ENCODE measurements at regions not wholly inside any gene's neighbourhood (a gene's known extent, or its start where the extent isn't known, plus 50 kb on each side); places are given as distances from the start of the nearest gene placed in this dataset.

DNA sequence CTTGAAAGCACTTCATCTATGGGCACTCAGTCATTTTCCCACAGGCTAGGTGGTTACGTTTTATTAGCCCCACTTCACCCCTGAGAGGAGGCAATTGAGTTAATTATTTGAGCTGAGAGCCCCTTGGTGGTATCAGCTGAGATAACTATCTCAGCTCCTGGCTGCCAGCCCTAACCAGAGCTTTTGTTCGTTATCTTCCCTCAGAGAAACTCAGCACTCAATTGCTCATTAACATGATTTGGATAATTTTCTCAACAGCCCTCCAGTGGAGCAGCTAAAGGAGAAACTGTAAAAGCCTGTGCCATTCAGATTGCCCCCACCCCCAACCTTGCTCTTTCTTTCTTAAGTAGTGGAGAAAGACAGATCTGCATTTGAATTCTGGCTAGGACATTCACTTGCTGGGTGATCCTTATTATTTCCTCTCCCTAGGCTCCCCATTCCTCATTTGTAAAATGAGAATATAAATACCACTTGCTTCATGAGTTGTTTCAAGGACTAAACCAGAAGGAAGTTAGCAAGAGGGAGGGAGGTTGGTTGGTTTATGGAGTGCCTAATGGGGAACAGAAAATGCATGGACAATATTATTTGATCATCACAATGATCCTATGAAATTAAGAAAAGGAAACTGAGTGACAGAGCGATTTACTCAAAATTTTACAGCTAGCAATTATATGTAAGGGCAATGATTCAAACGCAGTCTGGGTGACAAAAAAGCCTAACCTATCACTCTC, 218.7 kb upstream of the FGGY start:
- Mint-ChIP-seq H3K4me1 (peaks cover 5% of the 10 kb centered on the region), H3K4me3 (no peak overlapping the region), H3K27me3 (no peaks in the 10 kb centered on the region), H3K27ac (peak overlapping the region in 1 of 2 donors; percentile 71), H3K9me3 (no peaks in the 10 kb centered on the region)
- no peak for ATAC-seq
- no peak for DNase-seq

DNA sequence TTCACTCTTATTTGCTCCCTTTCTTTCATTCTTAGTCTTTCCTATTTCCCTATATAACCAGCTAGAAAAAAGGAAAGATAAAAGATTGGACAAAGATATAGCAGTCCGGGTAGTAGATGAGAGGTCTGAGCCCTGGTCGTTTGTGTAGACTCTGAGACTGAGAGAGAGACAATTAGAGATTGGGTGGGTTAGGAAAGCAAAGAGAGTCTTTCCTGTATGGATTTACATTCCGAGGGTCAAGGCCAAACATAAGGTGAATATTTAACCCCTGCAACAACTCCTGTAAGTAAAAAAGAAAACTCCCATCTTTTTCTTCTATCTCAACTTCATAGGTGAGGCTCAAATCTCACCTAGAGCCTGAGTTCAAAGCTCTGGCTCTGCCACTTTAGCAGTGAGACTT, 218.0 kb upstream of the FGGY start:
- Mint-ChIP-seq H3K27ac (no peak overlapping the region), H3K4me3 (no peak overlapping the region), H3K9me3 (no peaks in the 10 kb centered on the region), H3K27me3 (no peaks in the 10 kb centered on the region), H3K4me1 (peaks cover 6% of the 10 kb centered on the region)
- no peak for ATAC-seq
- DNase-seq, result no peak

DNA sequence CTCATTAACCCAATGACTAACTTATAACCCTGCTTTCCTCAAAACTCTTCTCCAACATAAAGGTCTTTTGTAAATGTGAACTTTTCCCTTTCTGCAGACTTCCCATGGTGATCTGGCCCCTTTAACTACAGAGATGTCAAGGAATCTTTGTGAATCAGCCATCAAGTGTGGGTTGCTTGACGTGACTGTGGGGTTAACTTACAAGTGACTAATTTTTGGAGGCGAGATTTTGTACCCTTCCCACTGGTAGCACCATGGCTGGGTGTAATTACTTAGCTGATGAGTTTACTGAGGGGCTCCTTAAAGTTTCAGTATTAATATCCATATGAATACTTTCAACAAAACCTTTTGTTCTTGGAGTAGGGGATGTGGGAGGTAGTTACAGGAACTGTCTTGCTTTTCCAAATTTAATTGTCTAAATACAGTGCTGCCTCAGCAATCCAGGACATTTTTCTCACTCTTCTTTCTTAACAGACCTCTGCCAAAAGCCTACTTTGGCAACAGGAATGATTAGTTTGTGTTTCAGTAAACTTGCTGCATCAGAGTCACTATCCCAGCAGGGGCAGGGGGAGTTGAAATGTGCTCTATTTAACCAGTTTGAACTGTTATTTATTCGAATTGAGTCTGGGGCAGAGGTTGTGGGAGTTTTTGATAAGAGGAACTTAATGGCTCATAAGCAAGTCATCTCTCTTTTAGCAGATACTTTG, 217.3 kb upstream of the FGGY start:
- peak; percentile 80 for ATAC-seq
- Mint-ChIP-seq H3K27me3 (no peaks in the 10 kb centered on the region), H3K27ac (no peak overlapping the region), H3K4me1 (peaks cover 13% of the 10 kb centered on the region), H3K9me3 (no peaks in the 10 kb centered on the region), H3K4me3 (no peak overlapping the region)
- DNase-seq, result no peak

DNA sequence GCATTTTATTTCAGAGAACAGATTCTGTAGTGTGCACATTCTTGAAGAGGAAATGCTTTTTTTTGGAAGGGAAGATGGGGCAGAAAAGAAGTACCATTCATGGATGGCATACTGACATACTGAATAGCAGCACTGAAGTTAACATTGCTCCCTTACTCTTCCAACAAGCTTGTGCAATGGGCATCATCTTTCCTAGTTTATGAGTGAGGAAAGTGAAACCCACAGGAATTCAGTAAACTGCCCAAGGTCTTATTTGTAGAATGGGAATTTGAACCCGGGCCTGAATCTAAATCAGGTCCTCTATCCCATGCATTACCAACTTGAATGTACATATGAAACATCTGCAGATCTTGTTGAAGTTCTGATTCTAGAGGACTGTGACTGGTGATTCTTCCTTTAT, 215.7 kb upstream of the FGGY start:
- DNase-seq (no peak), ATAC-seq (no peak)
- H3K27ac Mint-ChIP-seq, result no peak overlapping the region
- no peak overlapping the region for H3K4me3 Mint-ChIP-seq
- H3K4me1 Mint-ChIP-seq, result peaks cover 15% of the 10 kb centered on the region
- no peaks in the 10 kb centered on the region for H3K27me3 Mint-ChIP-seq
- H3K9me3 Mint-ChIP-seq, result no peaks in the 10 kb centered on the region

DNA sequence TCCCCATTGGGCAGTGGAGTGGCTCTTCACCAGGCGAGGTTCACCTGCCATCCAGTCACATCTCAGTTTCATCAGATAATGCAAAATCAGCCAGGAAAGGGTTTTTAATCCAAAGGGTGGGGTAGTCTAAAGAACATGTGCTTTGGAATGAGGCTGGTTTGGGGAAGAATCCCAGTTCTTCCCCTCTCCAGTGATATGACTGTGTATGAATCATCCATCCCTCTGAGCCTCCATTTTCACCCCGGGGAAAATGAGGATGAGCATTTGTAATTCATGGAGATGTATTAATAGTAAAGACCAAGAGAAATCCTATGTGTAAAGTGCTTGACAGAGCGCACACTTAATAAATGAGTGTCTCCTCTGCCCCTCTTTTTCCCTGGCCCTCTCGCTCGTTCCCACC, 215.1 kb upstream of the FGGY start:
- Mint-ChIP-seq H3K9me3 (no peaks in the 10 kb centered on the region), H3K27me3 (no peaks in the 10 kb centered on the region), H3K4me1 (peaks cover 12% of the 10 kb centered on the region), H3K27ac (no peak overlapping the region), H3K4me3 (no peak overlapping the region)
- ATAC-seq (no peak), DNase-seq (no peak)

DNA sequence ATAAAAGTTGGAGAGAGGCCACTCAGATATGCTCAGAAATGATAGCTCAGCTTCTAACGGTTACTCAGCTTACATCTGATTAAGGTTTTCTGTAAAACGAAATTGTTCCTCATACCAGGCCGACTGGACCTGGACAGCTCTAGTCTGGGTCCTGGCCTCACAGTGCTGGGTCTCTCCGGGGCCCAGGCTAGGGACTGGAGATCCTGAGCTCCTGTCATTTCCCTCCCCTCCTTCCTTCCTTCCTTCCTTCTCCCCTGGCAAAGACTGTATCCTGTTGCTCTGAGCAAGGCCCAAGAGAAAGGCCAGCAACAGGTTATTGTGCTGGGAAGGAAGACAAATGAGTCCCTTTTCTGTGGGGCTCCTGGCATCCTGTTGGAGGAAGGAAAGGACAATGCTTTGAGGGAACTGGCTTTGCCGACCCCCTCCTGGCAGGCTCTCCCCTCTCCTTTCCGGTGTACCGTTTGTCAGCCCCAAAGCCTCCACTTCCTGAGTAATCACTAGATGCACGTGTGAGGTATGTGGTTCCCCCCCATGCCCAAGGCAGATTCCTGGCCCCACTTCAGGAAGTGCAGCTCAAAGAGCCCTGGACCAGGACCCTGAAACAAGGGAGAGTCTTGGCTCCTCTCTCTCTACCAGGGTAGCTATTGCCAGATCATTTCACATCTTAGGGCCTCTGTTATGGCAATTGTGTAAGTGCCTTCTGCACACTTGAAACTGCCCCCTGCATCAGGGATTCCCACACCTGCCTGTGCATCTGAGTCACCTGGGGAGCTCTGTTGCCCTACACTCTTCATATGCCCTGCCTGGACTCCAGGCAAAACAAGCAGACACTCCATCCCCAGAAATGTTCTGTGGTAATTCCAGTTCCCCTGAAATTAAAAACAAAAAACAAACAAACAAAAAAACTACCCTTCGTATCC, 212.7 kb upstream of the FGGY start:
- H3K27me3 Mint-ChIP-seq, result no peaks in the 10 kb centered on the region
- H3K4me1 Mint-ChIP-seq, result peaks cover 10% of the 10 kb centered on the region
- peak overlapping the region in 1 of 2 donors; percentile 34 for H3K4me3 Mint-ChIP-seq
- no peaks in the 10 kb centered on the region for H3K9me3 Mint-ChIP-seq
- peak overlapping the region; percentile 55 to 92 for H3K27ac Mint-ChIP-seq
- DNase-seq, result peak in 1 of 2 donors; percentile 5
- peak; percentile 42 for ATAC-seq

DNA sequence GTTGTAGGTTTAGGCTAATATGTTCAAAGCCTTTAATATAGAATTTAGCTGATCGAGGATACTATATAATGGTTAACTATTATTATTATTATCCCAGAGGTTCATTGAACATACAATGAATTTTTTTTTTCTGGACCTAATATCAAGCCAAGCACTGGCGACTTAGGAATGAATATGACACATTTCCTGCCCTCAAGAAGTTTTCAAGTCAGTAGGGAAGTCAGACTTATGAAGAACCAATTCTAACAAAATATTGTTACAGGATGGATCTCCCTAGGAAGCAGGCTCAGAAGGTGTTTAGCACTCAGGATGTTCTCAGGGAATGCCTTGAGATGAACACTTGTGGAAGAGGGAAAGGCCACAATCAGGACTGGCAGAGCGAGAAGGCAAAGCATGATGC, 211.8 kb upstream of the FGGY start:
- H3K27me3 Mint-ChIP-seq, result no peaks in the 10 kb centered on the region
- H3K27ac Mint-ChIP-seq, result no peak overlapping the region
- H3K4me1 Mint-ChIP-seq, result peaks cover 10% of the 10 kb centered on the region
- DNase-seq (no peak), ATAC-seq (no peak)
- H3K4me3 Mint-ChIP-seq, result no peak overlapping the region
- no peaks in the 10 kb centered on the region for H3K9me3 Mint-ChIP-seq

DNA sequence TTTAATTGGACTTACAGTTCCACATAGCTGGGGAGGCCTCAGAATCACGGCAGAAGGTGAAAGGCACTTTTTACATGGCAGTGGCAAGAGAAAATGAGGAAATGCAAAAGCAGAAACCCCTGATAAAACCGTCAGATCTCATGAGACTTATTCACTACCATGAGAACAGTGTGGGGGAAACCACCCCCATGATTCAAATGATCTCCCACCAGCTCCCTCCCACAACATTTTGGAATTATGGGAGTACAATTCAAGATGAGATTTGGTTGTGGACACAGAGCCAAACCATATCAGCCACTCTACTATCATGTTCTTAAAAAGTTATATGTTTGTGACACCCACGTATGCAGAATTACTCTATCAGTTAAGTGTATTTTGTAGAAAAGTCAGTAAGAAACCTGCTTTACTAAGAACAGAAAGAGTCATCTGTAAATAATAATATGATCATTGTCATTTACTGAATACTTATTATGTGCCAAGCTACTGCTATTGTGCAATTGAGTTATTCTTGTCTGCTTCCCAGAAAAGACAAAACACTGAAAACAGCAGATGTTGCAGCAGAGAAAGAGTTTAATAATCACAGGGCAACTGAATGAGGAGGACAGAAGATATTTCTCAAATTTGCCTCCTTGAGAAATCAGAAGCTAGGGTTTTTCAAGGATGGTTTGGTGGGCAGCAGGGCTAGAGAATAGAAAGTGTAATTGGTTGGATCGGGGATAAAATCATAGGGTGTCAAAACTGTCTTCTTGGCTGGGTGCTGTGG, 207.7 kb upstream of the FGGY start:
- Mint-ChIP-seq H3K27ac (no peak overlapping the region), H3K4me1 (peaks cover 6% of the 10 kb centered on the region), H3K4me3 (no peak overlapping the region), H3K9me3 (peaks cover 0 to 7% of the 10 kb centered on the region in 2 donors), H3K27me3 (no peaks in the 10 kb centered on the region)
- no peak for DNase-seq
- ATAC-seq, result no peak

DNA sequence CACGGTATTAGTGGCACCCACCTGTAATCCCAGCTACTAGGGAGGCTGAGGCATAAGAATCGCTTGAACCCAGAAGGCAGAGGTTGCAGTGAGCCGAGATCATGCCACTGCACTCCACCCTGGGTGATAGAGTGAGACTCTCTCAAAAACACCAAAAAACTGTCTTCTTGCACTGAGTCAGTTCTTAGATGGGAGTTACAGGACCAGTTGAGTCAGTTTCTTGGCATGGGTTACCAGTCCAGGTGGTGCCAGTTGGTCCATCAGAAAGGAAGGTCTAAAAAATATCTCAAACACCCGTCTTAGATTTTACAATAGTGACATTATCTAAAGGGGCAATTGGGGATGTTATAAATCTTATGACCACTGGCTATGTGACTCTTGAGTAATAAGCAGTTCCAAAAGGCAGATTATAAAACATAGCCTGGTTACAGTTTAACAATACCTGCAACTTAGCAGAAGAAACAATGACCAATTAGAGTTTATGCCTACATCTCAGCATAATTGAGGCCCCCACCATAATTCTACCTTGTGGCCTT, 206.9 kb upstream of the FGGY start:
- Mint-ChIP-seq H3K4me1 (no peaks in the 10 kb centered on the region), H3K4me3 (no peak overlapping the region), H3K9me3 (peaks cover 0 to 7% of the 10 kb centered on the region in 2 donors), H3K27ac (no peak overlapping the region), H3K27me3 (no peaks in the 10 kb centered on the region)
- ATAC-seq, result no peak
- DNase-seq, result no peak

DNA sequence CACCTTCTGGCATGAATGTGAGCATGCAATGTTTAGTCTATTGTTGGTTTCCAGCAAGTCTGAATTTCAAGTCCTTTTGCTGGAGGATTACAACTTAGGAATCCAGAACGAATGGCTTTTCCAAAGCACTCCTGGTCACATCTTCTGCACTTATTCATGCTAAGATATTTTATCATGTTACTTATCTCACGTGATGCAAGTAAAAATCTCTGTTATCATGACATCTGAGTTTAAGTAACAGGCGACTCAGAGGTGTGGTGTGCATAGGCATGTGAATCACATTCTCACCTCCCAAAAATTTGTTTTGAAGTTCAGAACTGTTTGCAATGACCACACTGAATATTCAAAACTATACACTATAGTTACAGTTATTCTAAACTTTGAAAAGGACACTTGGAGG, 204.8 kb upstream of the FGGY start:
- no peak for ATAC-seq
- H3K4me1 Mint-ChIP-seq, result no peaks in the 10 kb centered on the region
- no peak for DNase-seq
- H3K9me3 Mint-ChIP-seq, result peaks cover 0 to 7% of the 10 kb centered on the region in 2 donors
- H3K4me3 Mint-ChIP-seq, result no peak overlapping the region
- H3K27me3 Mint-ChIP-seq, result no peaks in the 10 kb centered on the region
- no peak overlapping the region for H3K27ac Mint-ChIP-seq

DNA sequence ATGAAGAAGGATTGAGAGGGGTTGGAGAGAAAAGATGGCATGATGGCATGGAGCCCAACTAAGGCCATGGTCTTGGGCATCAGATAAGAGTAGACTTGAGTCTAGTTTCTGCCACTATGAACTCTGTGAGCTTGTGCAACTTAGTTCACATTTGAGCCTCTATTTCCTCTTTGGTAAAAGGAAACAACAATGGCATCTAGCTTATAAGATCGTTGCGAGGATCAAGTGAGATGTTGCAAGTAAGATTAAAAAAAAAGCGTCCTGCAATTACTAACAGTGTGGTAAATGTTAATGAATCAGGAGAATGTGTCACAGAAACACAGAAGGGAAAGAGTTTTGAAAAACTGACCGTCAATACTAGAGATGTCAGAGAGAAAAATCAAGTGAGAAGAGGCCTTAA, 202.9 kb upstream of the FGGY start:
- no peak for ATAC-seq
- DNase-seq, result no peak
- Mint-ChIP-seq H3K4me1 (no peaks in the 10 kb centered on the region), H3K9me3 (peaks cover 0 to 7% of the 10 kb centered on the region in 2 donors), H3K27me3 (no peaks in the 10 kb centered on the region), H3K27ac (no peak overlapping the region), H3K4me3 (no peak overlapping the region)

DNA sequence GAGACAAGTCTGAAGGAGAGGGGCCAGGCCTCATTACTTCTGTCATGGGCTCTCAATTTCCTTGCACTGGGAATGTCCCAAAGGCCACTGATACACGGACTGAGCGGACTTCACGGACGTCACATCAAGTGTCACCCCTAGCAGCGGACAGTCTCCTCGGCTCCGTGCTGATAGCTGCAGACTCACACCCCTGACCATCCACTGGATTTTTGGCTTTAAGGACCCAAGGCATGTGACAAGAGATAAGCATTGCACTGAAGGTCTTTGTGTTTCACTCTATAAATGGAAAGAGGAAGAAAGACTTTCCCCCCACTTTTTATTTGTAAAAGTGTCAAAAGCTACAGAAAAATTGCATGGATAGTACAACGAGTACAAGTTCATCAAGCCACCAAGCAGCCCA, 200.4 kb upstream of the FGGY start:
- Mint-ChIP-seq H3K27ac (no peak overlapping the region), H3K27me3 (no peaks in the 10 kb centered on the region), H3K4me1 (no peaks in the 10 kb centered on the region), H3K9me3 (peaks cover 0 to 7% of the 10 kb centered on the region in 2 donors), H3K4me3 (no peak overlapping the region)
- ATAC-seq (no peak), DNase-seq (no peak)

DNA sequence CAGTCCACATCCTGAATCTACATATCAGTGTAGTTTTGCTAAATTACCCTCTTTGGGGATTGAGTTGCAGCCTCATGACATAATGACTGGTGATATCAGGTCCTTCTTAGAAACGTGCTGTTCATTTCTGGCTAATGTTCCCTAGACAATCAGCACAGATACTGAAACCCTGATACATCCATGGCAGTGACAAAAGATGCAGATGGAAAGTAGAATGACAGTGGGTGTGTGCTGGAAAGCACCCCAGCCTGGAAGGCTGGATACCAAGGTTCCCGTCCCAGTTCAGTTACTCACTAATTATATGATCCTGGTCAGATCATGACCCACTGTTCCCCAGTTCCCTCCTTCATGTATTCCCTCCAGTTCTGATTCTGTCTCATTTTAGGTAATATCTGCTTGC, 198.2 kb upstream of the FGGY start:
- no peaks in the 10 kb centered on the region for H3K9me3 Mint-ChIP-seq
- ATAC-seq (no peak), DNase-seq (no peak)
- no peaks in the 10 kb centered on the region for H3K27me3 Mint-ChIP-seq
- H3K4me1 Mint-ChIP-seq, result no peaks in the 10 kb centered on the region
- no peak overlapping the region for H3K4me3 Mint-ChIP-seq
- no peak overlapping the region for H3K27ac Mint-ChIP-seq

DNA sequence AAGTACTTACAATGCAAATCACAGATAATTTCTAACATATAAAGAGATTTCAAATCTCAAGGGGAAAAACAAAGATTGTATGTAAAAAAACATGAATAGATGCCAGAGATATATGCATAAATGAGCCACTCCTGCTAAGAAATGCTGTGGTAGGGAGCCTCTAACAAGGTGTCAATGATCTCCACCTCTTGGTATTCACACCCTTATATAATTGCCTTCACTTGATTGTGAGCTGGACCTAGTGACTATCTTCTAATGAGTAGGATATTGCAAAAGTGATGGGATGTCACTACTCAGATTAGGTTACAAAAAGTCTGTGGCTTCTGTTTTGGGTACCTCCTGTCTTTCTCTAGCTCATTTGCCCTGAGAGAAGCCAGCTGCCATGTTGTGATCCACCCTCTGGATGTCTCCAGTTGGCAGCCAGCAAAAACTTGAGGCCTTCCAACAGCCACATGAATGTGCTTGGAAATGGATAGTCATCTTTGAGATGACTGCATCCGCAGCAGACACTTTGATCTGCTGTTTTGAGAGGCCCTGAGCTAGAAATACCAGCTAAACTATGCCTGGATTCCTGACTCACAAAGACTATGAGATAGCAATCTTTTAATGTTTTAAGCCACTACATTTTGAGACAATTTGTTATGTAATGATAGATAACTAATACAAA, 196.1 kb upstream of the FGGY start:
- H3K27ac Mint-ChIP-seq, result no peak overlapping the region
- no peaks in the 10 kb centered on the region for H3K4me1 Mint-ChIP-seq
- DNase-seq (no peak), ATAC-seq (no peak)
- H3K9me3 Mint-ChIP-seq, result no peaks in the 10 kb centered on the region
- H3K27me3 Mint-ChIP-seq, result no peaks in the 10 kb centered on the region
- no peak overlapping the region for H3K4me3 Mint-ChIP-seq

DNA sequence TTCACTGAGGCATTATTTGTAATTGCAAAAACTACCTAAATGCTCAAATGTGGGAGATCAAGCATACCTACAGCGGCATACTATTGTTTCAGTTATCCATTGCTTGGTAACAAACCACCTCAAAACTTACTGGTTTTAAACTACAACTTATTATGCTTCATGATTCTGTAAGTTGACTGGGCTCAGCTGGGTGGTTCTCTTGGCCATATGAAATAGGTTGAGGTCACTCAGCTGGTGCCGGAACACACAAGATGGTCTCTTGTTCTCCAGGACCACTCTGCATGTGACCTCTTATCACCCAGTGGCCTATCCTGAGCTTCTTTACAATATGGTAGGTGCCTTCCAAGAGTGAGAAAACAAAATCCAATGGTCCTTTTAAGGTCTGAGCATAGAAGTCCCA, 195.4 kb upstream of the FGGY start:
- no peak overlapping the region for H3K27ac Mint-ChIP-seq

More for the DNA sequence above, 195.4 kb upstream of the FGGY start:
- H3K27me3 Mint-ChIP-seq, result no peaks in the 10 kb centered on the region
- H3K9me3 Mint-ChIP-seq, result no peaks in the 10 kb centered on the region
- H3K4me3 Mint-ChIP-seq, result no peak overlapping the region
- ATAC-seq (no peak), DNase-seq (no peak)
- H3K4me1 Mint-ChIP-seq, result no peaks in the 10 kb centered on the region
